Stimulated activated CD8-positive, alpha-beta memory T cell treated with anti-CD3 and anti-CD28 coated beads, Interleukin-4, amount 100 ng/mL, for 1 hour (primary cell): ENCODE measurements at regions not wholly inside any gene's neighbourhood (a gene's known extent, or its start where the extent isn't known, plus 50 kb on each side); places are given as distances from the start of the nearest gene placed in this dataset.

Experiments used
- DNase-seq, 2 donors: peaks; one replicate each; pipeline ENCODE4 v3.0.0-alpha.2; 2020; ENCODE audit warnings: low read depth in 2 of 2, low spot score in 1 of 2

- DNase-seq: no peak
Measured at GRCh38 chr11:70954471-70954870, 297.9 kb downstream of the SHANK2 start.
